IgD-negative memory B cell (primary cell): ENCODE measurements at regions not wholly inside any gene's neighbourhood (a gene's known extent, or its start where the extent isn't known, plus 50 kb on each side); places are given as distances from the start of the nearest gene placed in this dataset.

Experiments used
- H3K27ac Mint-ChIP-seq, 3 donors: one replicate each; pipeline ENCODE4 v1.8.0; 2020 to 2022; ENCODE audit warnings: mild to moderate bottlenecking in 3 of 3, mixed read lengths in 3 of 3, moderate library complexity in 1 of 3
- H3K27me3 Mint-ChIP-seq: one replicate; pipeline ENCODE4 v1.8.0; 2021; ENCODE audit warnings: mixed read lengths
- H3K36me3 Mint-ChIP-seq: one replicate; pipeline ENCODE4 v1.8.0; 2020; ENCODE audit warnings: mild to moderate bottlenecking, mixed read lengths
- H3K4me1 Mint-ChIP-seq, 3 donors: one replicate each; pipeline ENCODE4 v1.8.0; 2020 to 2022; ENCODE audit warnings: mixed read lengths in 3 of 3, mild to moderate bottlenecking in 1 of 3
- H3K4me3 Mint-ChIP-seq, 4 donors: one replicate each; pipeline ENCODE4 v1.8.0; 2020 to 2022; ENCODE audit warnings: mild to moderate bottlenecking in 4 of 4, mixed read lengths in 4 of 4, moderate library complexity in 3 of 4
- H3K9me3 Mint-ChIP-seq, 3 donors: one replicate each; pipeline ENCODE4 v1.8.0; 2020 to 2021; ENCODE audit warnings: mixed read lengths in 3 of 3, mild to moderate bottlenecking in 1 of 3

DNA sequence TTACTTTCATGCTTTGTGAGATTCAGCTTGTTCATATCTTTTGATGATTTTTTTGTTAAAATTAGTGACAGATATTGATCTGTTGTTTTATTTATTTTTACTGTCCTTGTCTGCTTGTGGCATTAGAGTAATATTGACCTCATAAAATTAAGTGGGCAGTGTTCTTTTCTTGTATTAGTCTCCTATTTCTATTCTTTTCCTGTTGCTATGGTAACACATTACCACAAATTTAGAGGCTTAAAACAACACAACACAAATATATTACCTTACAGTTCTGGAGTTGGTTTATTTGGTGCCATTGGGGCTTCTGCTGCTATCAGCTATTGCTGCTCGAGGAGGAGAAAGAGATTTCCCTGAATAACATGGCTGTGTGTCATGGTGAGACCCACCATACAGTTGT is 135.7 kb downstream of the C1orf94 start:
- Mint-ChIP-seq H3K27ac (no peak overlapping the region), H3K4me1 (no peaks in the 10 kb centered on the region), H3K27me3 (peaks cover 3% of the 10 kb centered on the region), H3K4me3 (no peak overlapping the region), H3K36me3 (no peaks in the 10 kb centered on the region), H3K9me3 (peaks cover 9 to 17% (median 11%) of the 10 kb centered on the region in 3 donors)

DNA sequence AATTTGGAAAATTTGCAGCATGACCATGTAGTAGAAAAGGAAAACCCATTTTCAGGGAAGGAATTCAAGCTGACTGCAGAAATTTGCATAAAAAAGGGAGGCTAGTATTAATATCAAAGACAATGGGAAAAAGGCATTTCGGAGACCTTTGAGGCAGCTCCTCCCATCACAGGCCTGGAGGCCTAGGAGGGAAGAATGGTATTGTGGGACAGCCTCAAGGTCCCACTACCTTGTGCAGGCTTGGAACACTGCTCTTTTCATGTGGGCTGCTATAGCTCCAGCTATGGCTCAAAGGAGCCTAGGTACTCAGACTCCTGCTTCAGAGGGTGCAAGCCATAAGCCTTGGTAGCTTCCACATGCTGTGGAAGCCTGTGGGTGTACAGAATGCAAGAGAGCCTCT is 139.3 kb downstream of the C1orf94 start:
- peaks cover 3% of the 10 kb centered on the region for H3K27me3 Mint-ChIP-seq
- peaks cover 5 to 11% (median 8%) of the 10 kb centered on the region in 3 donors for H3K9me3 Mint-ChIP-seq
- H3K4me3 Mint-ChIP-seq: no peak overlapping the region
- H3K4me1 Mint-ChIP-seq: peaks cover 0 to 1% (median 0%) of the 10 kb centered on the region in 3 donors
- no peak overlapping the region for H3K27ac Mint-ChIP-seq
- peaks cover 2% of the 10 kb centered on the region for H3K36me3 Mint-ChIP-seq

DNA sequence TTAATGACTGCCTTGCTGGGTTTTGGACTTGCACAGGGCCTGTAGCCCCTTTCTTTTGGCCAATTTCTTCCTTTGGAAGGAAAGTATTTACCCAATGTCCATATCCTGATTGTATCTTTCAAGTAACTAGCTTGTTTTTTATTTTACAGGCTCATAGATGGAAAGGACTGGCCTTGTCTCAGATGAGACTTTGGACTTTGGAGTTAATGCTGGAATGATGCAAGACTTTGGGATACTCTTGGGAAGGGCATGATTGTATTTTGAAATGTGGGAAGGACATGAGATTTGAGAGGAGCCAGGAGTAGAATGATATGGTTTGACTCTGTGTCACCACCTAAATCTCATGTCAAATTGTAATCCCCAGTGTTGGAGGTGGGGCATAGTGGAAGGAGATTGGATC is 140.1 kb downstream of the C1orf94 start:
- peaks cover 0 to 1% (median 0%) of the 10 kb centered on the region in 3 donors for H3K4me1 Mint-ChIP-seq
- H3K27me3 Mint-ChIP-seq: peaks cover 3% of the 10 kb centered on the region
- peaks cover 5 to 9% (median 5%) of the 10 kb centered on the region in 3 donors for H3K9me3 Mint-ChIP-seq
- no peak overlapping the region for H3K27ac Mint-ChIP-seq
- H3K4me3 Mint-ChIP-seq: no peak overlapping the region
- peaks cover 2% of the 10 kb centered on the region for H3K36me3 Mint-ChIP-seq

GRCh38 chr1:34319218-34319617 is 142.5 kb downstream of the C1orf94 start:
- H3K27ac Mint-ChIP-seq: no peak overlapping the region

DNA sequence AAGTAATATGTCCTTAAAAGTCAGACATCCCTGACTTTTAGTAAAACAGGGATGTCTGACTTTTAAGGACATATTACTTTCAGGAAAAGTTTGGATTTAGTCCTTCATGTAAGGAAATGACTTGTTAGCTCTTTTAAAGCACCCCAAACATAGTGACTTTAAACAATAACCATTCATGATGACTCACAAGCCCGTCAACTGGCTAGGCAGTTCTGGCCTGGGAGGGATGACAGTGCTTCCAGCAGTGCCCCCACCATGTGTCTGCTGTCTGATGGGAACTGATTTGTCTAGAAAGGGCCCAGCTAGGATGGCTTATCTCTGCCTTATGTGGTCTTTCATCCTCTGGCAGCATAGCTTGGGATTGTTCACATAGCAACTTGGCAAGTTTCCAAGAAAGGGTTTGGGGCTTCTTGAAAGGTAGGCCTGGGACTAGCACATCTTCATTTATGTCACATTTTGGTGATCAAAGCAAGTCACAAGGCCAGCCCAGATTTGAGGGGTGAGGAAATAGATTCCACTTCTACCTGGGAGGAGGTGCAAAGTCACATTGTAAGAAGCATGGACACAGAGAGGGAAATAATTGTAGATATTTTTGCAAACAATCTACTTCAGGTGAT is 143.5 kb downstream of the C1orf94 start:
- Mint-ChIP-seq H3K4me3 (no peak overlapping the region), H3K9me3 (peaks cover 3 to 5% (median 3%) of the 10 kb centered on the region in 3 donors), H3K36me3 (peaks cover 2% of the 10 kb centered on the region), H3K27me3 (peaks cover 3% of the 10 kb centered on the region), H3K4me1 (peaks cover 0 to 1% (median 0%) of the 10 kb centered on the region in 3 donors), H3K27ac (no peak overlapping the region)

More at GRCh38 chr1:34319218-34319617, 142.5 kb downstream of the C1orf94 start:
- no peak overlapping the region for H3K4me3 Mint-ChIP-seq
- H3K4me1 Mint-ChIP-seq: peaks cover 0 to 1% (median 0%) of the 10 kb centered on the region in 3 donors
- H3K9me3 Mint-ChIP-seq: peaks cover 3 to 6% (median 5%) of the 10 kb centered on the region in 3 donors
- H3K36me3 Mint-ChIP-seq: peaks cover 2% of the 10 kb centered on the region
- H3K27me3 Mint-ChIP-seq: peaks cover 3% of the 10 kb centered on the region

GRCh38 chr1:34322969-34323368 is 146.3 kb downstream of the C1orf94 start:
- Mint-ChIP-seq H3K27ac (no peak overlapping the region), H3K27me3 (peaks cover 3% of the 10 kb centered on the region), H3K4me3 (no peak overlapping the region), H3K4me1 (peaks cover 0 to 1% (median 0%) of the 10 kb centered on the region in 3 donors), H3K36me3 (peaks cover 5% of the 10 kb centered on the region), H3K9me3 (no peaks in the 10 kb centered on the region)

DNA sequence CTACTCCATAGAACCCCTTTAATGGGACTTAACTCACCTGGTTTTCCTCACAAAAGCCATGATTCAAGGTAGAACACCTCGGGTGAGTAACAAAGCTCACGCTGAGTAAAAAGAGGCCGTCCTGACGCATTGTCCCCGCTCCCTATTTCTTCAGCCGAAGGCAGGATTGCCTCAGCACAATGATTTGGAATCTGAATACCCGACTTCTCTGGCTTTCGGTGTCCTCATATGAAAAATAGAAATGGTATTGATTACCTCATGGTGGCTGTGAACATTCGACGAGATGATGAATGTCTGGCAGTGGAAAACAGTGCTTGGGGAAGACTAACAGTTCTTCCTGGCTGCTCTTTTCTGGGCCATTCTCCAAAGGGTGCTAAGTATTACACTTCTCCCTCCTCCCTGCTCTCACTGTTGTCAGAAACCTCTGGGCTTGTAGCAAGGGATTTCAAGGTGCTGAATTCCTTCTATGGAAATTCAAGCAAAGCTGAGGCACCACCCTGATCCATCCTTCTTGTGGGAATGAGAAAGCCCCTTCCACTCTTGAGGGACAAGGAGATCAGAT is 148.3 kb downstream of the C1orf94 start:
- H3K27ac Mint-ChIP-seq: no peak overlapping the region
- H3K36me3 Mint-ChIP-seq: peaks cover 4% of the 10 kb centered on the region
- H3K4me3 Mint-ChIP-seq: no peak overlapping the region
- no peaks in the 10 kb centered on the region for H3K9me3 Mint-ChIP-seq
- H3K27me3 Mint-ChIP-seq: peaks cover 3% of the 10 kb centered on the region
- no peaks in the 10 kb centered on the region for H3K4me1 Mint-ChIP-seq

DNA sequence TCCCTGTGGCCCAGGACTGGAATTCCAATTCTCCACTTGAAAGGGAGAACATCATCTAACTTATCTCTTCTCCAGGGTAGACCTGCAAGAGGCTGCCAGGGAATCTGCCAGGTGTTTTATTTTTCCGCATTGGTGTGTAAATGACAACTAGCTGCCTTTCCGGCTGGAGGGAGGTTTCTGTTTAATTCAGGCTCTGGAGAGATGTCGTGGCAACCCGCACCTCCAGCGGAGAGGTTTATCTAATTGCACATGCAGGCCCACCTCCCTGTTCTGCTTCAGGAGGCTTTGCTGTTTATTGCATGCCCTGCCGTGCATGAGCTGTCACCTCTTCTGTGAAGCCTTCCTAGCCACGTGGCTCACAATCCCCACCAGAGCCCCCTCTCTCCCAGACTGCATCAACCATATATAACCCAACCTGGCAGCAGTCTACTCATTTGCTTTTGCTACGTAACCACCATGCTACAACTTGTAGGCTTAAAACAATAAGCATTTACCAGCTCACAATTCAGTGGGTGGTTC is 151.6 kb downstream of the C1orf94 start:
- Mint-ChIP-seq H3K36me3 (peaks cover 4% of the 10 kb centered on the region), H3K27me3 (no peaks in the 10 kb centered on the region), H3K27ac (no peak overlapping the region), H3K4me1 (no peaks in the 10 kb centered on the region), H3K9me3 (no peaks in the 10 kb centered on the region), H3K4me3 (peak overlapping the region in 1 of 4 donors; percentile 46)

- H3K4me3 Mint-ChIP-seq: no peak overlapping the region
Measured at GRCh38 chr1:34330061-34330460, 153.4 kb downstream of the C1orf94 start.

GRCh38 chr1:34331020-34331926 is 154.6 kb downstream of the C1orf94 start:
- Mint-ChIP-seq H3K36me3 (peaks cover 4% of the 10 kb centered on the region), H3K9me3 (no peaks in the 10 kb centered on the region), H3K4me3 (no peak overlapping the region), H3K27me3 (no peaks in the 10 kb centered on the region), H3K4me1 (no peaks in the 10 kb centered on the region), H3K27ac (no peak overlapping the region)

More at GRCh38 chr1:34330061-34330460, 153.4 kb downstream of the C1orf94 start:
- no peaks in the 10 kb centered on the region for H3K4me1 Mint-ChIP-seq
- peaks cover 4% of the 10 kb centered on the region for H3K36me3 Mint-ChIP-seq
- no peaks in the 10 kb centered on the region for H3K27me3 Mint-ChIP-seq
- H3K27ac Mint-ChIP-seq: no peak overlapping the region
- H3K9me3 Mint-ChIP-seq: no peaks in the 10 kb centered on the region

GRCh38 chr1:34332996-34333395 is 156.3 kb downstream of the C1orf94 start:
- no peaks in the 10 kb centered on the region for H3K9me3 Mint-ChIP-seq
- no peak overlapping the region for H3K4me3 Mint-ChIP-seq
- no peak overlapping the region for H3K27ac Mint-ChIP-seq
- H3K4me1 Mint-ChIP-seq: no peaks in the 10 kb centered on the region
- H3K36me3 Mint-ChIP-seq: peaks cover under 1% of the 10 kb centered on the region
- H3K27me3 Mint-ChIP-seq: no peaks in the 10 kb centered on the region

DNA sequence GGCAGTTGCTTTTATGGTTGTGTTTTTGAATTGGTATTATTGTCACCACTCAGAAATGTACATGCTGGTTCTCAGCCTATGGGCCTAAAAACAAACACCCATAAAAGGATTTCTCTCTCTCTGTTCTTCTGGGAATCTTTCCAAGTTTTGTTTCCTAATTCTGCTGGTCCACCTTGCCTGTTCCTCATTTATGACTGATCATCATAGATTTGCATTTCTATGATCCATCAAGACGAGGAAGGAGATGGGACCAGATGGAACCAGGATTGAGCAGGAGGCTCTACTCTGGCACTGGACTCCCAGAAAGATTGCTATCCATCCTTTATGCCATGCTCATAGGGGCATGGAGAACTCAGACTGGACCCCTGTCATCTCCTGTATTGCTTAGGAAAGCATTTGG is 162.2 kb downstream of the C1orf94 start:
- Mint-ChIP-seq H3K36me3 (no peaks in the 10 kb centered on the region), H3K4me1 (no peaks in the 10 kb centered on the region), H3K9me3 (no peaks in the 10 kb centered on the region), H3K27me3 (peaks cover 6% of the 10 kb centered on the region), H3K4me3 (no peak overlapping the region), H3K27ac (no peak overlapping the region)

GRCh38 chr1:34341896-34342295 is 165.2 kb downstream of the C1orf94 start:
- H3K4me3 Mint-ChIP-seq: no peak overlapping the region
- H3K27ac Mint-ChIP-seq: no peak overlapping the region
- no peaks in the 10 kb centered on the region for H3K9me3 Mint-ChIP-seq
- H3K4me1 Mint-ChIP-seq: no peaks in the 10 kb centered on the region
- H3K27me3 Mint-ChIP-seq: peaks cover 6% of the 10 kb centered on the region
- H3K36me3 Mint-ChIP-seq: no peaks in the 10 kb centered on the region

DNA sequence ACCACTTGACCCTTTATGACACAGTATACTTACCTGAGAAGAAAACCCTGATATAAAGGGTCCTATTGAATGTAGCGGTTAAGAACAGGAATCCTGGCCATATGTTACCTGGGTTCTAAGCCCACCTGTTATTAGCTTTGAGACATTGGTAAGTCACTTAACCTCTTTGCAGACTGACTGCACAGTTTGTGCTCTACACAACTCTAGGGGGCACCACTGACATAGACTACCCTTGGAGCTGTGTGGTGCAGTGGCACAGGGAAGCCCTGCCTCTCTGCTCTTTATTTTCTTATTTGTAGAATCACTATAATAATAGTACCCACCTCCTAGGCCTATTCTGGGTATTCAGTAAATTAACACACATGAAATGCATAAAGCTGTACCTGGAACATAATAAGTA is 165.6 kb downstream of the C1orf94 start:
- peaks cover 8% of the 10 kb centered on the region for H3K27me3 Mint-ChIP-seq
- no peaks in the 10 kb centered on the region for H3K9me3 Mint-ChIP-seq
- H3K36me3 Mint-ChIP-seq: peaks cover under 1% of the 10 kb centered on the region
- H3K27ac Mint-ChIP-seq: no peak overlapping the region
- H3K4me1 Mint-ChIP-seq: no peaks in the 10 kb centered on the region
- no peak overlapping the region for H3K4me3 Mint-ChIP-seq

DNA sequence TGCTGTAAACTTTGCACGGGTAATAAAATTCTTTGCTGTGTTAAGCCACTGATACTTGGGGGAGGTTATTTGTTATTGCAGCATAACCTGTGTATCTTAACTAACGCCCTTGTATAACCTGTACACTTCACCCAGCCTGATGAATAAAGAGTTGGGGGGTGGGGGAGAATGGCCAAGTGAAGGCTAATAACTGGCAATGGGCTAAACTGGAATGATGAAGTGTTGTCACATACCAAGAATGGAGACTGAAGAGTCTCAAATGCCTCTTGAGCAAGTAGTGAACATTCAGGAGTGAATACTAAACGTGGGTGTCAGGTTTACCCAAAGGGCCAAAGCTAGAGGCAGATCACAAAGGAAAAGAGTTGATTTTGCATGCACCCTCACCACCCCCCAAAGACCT is 169.4 kb downstream of the C1orf94 start:
- Mint-ChIP-seq H3K36me3 (peaks cover 1% of the 10 kb centered on the region), H3K4me1 (no peaks in the 10 kb centered on the region), H3K4me3 (no peak overlapping the region), H3K27me3 (peaks cover 2% of the 10 kb centered on the region), H3K27ac (no peak overlapping the region), H3K9me3 (no peaks in the 10 kb centered on the region)
